Frontal cortex (tissue), 3 donors: ENCODE measurements at regions not wholly inside any gene's neighbourhood (a gene's known extent, or its start where the extent isn't known, plus 50 kb on each side); places are given as distances from the start of the nearest gene placed in this dataset.
"Not testable (repeated sequence)": the region's sequence is repeated elsewhere in the genome, so short reads cannot be mapped to it uniquely, and the experiment has no call there.

Experiments used
- DNase-seq, 2 donors: peaks; one replicate each; pipeline ENCODE4 v3.0.0; 2012; ENCODE audit warnings: low spot score in 2 of 2
- FAIRE-seq: peaks from 2 replicates; lab custom pipeline; 2012; peaks lifted over from hg19 to GRCh38; lab: Jason Lieb, UNC
- donor health status: control.
- donor health status: control.
- donor health status: control.

DNA sequence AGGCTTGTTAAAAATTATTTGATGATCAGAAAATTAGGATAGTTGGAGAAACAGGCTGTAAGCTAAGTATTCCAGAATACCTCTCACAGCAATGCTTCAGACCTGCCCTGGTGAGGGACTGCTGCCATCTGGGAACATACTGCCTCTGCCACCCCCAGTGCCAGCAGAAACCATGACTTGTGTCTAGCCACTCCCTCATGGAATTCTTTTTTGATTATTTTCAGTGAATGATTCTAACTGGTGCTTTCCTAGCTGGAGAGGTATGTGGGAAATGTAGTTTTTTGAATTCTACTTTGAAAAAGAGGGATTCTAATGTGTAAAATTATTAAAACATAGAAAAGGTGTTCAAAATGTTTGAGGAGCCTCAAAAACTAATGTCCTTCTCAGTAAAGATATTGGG, 126.3 kb downstream of the HMHB1 start:
- FAIRE-seq (no peak), DNase-seq (no peak)

DNA sequence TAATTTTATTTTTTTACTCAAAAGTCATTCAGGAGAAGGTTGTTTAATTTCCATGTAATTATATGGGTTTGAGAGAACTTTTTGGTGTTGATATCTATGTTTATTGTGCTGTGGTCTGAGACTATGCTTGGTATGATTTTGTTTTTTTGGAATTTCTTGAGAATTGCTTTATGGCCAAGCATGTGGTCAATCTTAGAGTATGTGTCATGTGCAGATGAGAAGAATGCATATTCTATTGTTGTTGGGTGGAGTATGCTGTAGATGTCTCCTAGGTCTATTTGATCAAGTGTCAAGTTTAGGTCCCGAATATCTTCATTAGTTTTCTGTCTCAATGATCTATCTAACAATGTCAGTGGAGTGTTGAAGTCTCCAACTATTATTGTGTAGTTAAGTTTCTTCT, 134.9 kb downstream of the HMHB1 start:
- DNase-seq (no peak), FAIRE-seq (no peak)

DNA sequence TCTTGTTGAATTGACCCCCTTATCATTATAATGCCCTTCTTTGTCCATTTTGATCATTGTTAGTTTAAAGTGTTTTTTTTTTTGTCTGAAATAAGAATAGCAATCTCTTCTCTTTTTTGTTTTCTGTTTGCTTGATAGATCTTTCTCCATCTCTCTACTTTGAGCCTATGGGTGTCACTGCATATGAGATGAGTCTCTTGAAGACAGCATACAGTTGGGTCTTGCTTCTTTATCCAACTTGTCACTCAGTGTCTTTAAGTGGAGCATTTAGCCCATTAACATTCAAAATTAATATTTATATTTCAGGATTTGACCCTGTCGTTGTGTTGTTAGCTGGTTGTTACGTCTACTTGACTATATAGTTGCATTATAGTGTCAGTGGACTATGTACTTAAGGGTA, 135.4 kb downstream of the HMHB1 start:
- DNase-seq, result no peak
- FAIRE-seq, result no peak

- no peak for FAIRE-seq
- DNase-seq, result no peak
Observed at GRCh38 chr5:143952809-143953208, 140.8 kb downstream of the HMHB1 start.

GRCh38 chr5:143953851-143954250, 141.9 kb downstream of the HMHB1 start:
- no peak for FAIRE-seq
- no peak for DNase-seq

DNA sequence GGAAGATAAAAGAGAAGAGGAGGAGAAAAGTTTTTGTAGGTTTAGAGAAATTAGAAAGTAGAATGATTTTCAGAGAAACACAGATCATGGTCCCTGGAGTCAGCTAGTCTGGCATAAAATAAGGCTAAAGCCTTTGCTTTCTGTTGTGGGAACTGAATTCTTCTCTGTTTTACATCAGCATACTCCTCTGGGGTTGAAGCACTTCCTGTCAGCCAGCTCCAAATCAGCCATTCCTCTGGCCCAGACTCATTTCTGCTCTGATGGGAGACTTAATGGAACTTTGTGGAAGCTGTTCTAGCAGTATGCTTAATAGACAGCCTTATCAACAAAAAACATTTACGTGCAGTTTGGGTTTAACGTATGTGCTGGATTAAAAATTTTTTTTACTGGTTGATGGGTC, 143.2 kb downstream of the HMHB1 start:
- DNase-seq (no peak), FAIRE-seq (no peak)

GRCh38 chr5:143957455-143957854, 145.5 kb downstream of the HMHB1 start:
- no peak for DNase-seq
- FAIRE-seq, result no peak

GRCh38 chr5:143962201-143962600, 150.2 kb downstream of the HMHB1 start:
- DNase-seq, result no peak
- no peak for FAIRE-seq

DNA sequence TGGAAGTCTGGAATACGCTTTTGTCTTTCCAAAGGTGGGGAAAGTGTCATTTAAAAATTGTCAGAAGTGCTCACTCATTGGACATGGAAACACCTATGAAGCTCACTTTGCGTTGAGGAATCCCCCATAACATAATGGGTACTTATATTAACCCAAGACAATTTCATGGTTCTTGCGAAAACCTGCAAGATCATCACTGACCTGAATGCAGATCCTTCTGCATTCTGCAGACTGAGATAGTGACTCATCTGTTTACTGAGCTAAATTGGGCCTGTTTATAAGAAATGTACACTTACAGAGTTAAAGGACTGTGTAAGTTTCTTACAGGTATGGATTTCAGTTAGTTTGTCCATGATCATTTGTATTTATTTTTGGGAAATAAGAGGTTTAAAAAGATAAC, 153.0 kb downstream of the HMHB1 start:
- DNase-seq (no peak), FAIRE-seq (no peak)

GRCh38 chr5:143966280-143966679, 154.3 kb downstream of the HMHB1 start:
- no peak for FAIRE-seq
- DNase-seq, result no peak

- FAIRE-seq (no peak), DNase-seq (peak in 1 of 2 donors; percentile 8)
Observed at GRCh38 chr5:143968071-143968878, 156.3 kb downstream of the HMHB1 start.

DNA sequence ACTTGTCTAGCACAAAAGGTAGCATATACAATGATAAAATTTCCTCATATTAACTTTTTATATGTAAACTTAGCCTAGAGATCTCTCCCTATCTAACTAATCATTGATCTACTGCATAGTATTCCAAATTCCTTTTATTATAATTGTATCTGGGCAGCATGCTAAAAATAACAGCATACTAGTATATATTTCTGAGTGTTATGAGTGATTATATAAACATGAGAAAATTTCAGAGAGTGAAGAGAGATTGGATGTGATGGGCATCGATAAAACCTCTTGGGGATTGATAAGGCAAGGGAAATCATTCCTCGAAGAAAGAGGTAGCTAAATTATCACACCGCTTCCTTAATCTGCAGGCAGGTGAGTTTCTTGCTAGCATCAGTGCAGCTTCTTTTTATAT, 158.2 kb downstream of the HMHB1 start:
- DNase-seq (no peak), FAIRE-seq (no peak)

GRCh38 chr5:143972068-143972467, 160.1 kb downstream of the HMHB1 start:
- DNase-seq (no peak), FAIRE-seq (no peak)

- FAIRE-seq (no peak), DNase-seq (no peak)
Observed at GRCh38 chr5:143976055-143976454, 164.1 kb downstream of the HMHB1 start.

GRCh38 chr5:143977891-143978461, 166.0 kb downstream of the HMHB1 start:
- DNase-seq (no peak), FAIRE-seq (no peak)

GRCh38 chr5:143979044-143979690, 167.2 kb downstream of the HMHB1 start:
- DNase-seq (no peak), FAIRE-seq (no peak)

GRCh38 chr5:143980506-143980905, 168.5 kb downstream of the HMHB1 start:
- DNase-seq (no peak), FAIRE-seq (no peak)

DNA sequence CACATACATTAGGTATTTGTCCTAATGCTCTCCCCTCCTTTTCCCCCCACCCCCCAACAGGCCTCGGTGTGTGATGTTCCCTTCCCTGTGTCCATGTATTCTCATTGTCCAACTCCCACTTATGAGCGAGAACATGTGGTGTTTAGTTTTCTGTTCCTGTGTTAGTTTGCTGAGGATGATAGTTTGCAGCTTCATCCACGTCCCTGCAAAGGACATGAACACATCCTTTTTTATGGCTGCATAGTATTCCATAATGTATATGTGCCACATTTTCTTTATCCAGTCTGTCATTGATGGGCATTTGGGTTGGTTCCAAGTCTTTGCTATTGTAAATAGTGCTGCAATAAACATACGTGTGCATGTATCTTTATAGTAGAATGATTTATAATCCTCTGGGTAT, 171.0 kb downstream of the HMHB1 start:
- FAIRE-seq, DNase-seq: not testable (repeated sequence)

DNA sequence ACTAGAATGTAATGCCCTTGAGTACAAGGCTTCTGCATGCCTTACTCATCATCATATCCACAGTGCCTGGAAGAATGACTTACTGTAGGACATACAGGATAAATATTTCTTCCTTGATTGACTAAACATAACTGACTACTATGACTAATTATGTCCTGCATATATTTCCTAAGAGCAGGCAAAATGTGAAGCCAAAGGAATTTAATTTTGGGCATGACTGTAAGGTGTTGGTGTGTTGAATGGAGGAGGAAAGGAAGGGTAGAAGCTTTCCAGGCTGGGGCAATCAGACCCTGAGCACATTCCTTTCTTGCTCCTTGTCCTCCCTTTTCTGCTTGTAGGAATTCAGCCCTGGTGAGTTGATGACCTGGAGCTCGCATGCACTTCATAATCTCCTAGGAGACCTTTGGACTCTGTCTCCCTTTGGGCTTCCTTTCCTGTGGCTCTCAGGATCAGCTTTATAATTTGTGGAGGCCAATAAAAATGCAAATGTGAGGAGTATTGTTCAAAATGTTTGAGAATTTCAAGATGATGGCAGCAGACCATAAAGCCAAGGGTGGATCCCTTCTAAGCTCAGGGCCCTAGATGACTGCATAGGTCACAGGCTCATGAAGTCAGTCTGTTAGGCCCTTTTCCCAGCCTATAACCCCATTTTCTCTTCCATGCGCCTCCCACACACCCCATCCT, 174.0 kb downstream of the HMHB1 start:
- FAIRE-seq (no peak), DNase-seq (no peak)

GRCh38 chr5:143986516-143987212, 174.7 kb downstream of the HMHB1 start:
- DNase-seq, result no peak

More at GRCh38 chr5:143986516-143987212, 174.7 kb downstream of the HMHB1 start:
- no peak for FAIRE-seq
